Fibroblast of lung (primary cell): ENCODE measurements at regions not wholly inside any gene's neighbourhood (a gene's known extent, or its start where the extent isn't known, plus 50 kb on each side); places are given as distances from the start of the nearest gene placed in this dataset.

ENCODE experiments used
- EZH2 ChIP-seq: IDR thresholded peaks from 2 replicates; pipeline ENCODE4 v1.5.1; 2012; ENCODE audit warnings: low read length, control low read depth, mild to moderate bottlenecking; ENCODE audit errors: missing control alignments
- TF ChIP-seq, protein P1 (sequence below), 2 donors: IDR thresholded peaks in 1 of 2; conservative IDR thresholded peaks in 1 of 2; 1 replicate in 1 of 2; 2 replicates in 1 of 2; pipeline ENCODE4 v1.5.1; 2011 to 2012; ENCODE audit warnings: low read length in 2 of 2, control low read depth in 1 of 2, inconsistent platforms in 1 of 2, low read depth in 1 of 2, mild to moderate bottlenecking in 1 of 2

DNA sequence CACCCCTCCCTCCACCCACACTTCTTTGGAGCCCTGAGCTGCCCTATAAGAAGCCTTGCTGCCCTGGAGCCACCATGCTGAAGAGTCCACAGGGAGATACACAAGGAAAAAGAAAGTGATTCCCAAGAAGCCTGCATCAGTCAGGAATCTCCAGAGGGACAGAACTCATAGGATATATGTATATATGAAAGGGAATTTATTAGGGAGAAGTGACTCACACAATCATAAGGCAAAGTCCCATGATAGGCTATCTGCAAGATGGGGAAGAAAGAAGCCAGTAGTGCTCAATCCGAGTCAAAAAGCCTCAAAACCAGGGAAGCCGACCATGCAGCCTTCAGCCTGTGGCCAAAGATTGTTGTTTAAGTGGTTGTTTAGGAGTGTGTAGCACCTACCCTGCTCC is 87.9 kb downstream of the TMEM114 start:
- TF ChIP-seq, protein P1, sequence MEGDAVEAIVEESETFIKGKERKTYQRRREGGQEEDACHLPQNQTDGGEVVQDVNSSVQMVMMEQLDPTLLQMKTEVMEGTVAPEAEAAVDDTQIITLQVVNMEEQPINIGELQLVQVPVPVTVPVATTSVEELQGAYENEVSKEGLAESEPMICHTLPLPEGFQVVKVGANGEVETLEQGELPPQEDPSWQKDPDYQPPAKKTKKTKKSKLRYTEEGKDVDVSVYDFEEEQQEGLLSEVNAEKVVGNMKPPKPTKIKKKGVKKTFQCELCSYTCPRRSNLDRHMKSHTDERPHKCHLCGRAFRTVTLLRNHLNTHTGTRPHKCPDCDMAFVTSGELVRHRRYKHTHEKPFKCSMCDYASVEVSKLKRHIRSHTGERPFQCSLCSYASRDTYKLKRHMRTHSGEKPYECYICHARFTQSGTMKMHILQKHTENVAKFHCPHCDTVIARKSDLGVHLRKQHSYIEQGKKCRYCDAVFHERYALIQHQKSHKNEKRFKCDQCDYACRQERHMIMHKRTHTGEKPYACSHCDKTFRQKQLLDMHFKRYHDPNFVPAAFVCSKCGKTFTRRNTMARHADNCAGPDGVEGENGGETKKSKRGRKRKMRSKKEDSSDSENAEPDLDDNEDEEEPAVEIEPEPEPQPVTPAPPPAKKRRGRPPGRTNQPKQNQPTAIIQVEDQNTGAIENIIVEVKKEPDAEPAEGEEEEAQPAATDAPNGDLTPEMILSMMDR (conservative IDR thresholded peaks at IDR 0.05 in 1 of 2, IDR thresholded peaks at IDR 0.05 in 1 of 2; ENCODE audit: low read depth in 1 of 2, low read length in 2 of 2): no peak
- no peak for TF ChIP-seq EZH2
